ENCODE measurements at regions not wholly inside any gene's neighbourhood (a gene's known extent, or its start where the extent isn't known, plus 50 kb on each side); places are given as distances from the start of the nearest gene placed in this dataset.

DNA sequence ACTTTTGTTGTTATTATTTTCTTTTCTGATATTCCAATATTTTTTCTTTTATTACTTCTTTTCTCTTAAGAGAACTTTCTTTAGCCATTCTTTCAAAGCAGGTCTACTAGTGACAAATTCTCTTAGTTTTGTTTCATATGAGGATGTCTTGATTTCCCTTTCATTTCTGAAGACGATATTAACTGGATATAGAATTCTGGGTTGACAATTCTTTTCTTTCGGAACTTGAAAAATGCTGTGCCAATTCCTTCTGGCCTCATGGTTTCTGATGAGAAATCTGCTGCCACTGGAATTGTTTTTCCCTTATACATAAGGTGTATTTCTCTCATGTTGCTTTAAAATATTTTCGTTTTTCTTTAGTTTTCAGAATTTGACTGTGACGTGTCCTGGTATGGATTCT, 97.0 kb upstream of the KIF5B start:
- no peak overlapping the region for H3K9ac ChIP-seq (ENCODE audit: low read length)
- H3K27ac ChIP-seq (ENCODE audit: low read depth, low read length) = no peak overlapping the region
- H3K4me3 ChIP-seq (ENCODE audit: low read depth, low read length) = no peak overlapping the region
- H3K4me1 ChIP-seq (ENCODE audit: control insufficient read depth, insufficient read depth, low read length) = peaks cover 8% of the 10 kb centered on the region; the same call in 1 of the 2 replicates
- peaks cover 4% of the 10 kb centered on the region for H3K9me3 ChIP-seq (ENCODE audit: control insufficient read depth, insufficient read depth, low read depth, low read length)
- H3K36me3 ChIP-seq (ENCODE audit: control insufficient read depth, insufficient read depth, low read length) = no peaks in the 10 kb centered on the region
- H3K27me3 ChIP-seq (ENCODE audit: control insufficient read depth, insufficient read depth, low read length) = no peaks in the 10 kb centered on the region

DNA sequence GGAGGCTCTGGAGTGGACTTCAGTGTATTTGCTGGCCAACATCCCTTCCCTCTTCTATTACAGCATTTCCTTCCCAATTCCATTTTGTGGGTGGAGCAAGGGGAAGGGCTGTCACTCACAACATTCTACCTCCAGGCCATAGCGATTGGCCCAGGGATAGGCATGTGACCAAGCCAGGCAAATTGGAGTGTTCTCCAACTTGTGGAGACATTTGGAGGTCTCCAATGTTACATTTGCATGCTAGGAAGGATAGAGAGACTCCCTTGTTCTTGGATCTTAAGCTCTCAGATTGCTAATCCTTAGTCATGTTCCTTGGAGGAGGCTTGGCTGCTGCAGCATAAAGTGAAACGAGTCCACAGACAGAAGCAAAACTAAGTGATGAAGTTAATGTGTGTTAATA, 95.6 kb upstream of the KIF5B start:
- H3K9ac ChIP-seq (ENCODE audit: low read length) = no peak overlapping the region
- no peaks in the 10 kb centered on the region for H3K27me3 ChIP-seq (ENCODE audit: control insufficient read depth, insufficient read depth, low read length)
- H3K4me1 ChIP-seq (ENCODE audit: control insufficient read depth, insufficient read depth, low read length) = peaks cover 8% of the 10 kb centered on the region; the same call in 1 of the 2 replicates
- peaks cover 4% of the 10 kb centered on the region for H3K9me3 ChIP-seq (ENCODE audit: control insufficient read depth, insufficient read depth, low read depth, low read length)
- H3K36me3 ChIP-seq (ENCODE audit: control insufficient read depth, insufficient read depth, low read length) = no peaks in the 10 kb centered on the region
- H3K27ac ChIP-seq (ENCODE audit: low read depth, low read length) = no peak overlapping the region
- no peak overlapping the region for H3K4me3 ChIP-seq (ENCODE audit: low read depth, low read length)

DNA sequence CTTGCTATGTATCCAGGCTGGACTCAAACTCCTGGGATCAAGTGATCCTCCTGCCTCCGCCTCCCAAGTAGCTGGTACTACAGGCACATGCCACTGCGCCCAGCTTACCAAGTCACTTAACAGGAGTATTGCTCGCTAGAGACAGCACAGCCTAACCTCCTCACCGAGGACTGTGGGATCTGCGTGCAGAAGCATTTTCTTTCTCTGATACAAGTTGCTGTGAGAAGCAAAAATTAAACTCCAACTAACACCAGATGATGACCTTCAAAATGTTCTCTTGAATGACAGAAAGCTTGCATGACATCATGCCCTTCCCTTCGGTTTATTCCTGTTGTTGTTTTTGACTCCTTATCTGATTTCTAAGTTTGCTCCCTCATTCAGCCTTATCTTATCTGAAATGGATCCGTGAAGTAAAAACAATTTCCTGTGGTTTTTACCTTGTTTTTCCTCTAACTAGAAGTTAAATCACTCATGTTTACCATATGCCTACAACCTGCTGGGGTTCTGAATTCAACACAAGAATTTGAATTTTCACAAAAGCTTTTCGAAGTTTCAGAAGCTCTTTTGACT, 94.4 kb upstream of the KIF5B start:
- Histone ChIP-seq H3K9me3 (ENCODE audit: control insufficient read depth, insufficient read depth, low read depth, low read length) (peaks cover 4% of the 10 kb centered on the region), H3K4me1 (ENCODE audit: control insufficient read depth, insufficient read depth, low read length) (peaks cover 8% of the 10 kb centered on the region; the same call in 1 of the 2 replicates), H3K9ac (ENCODE audit: low read length) (no peak overlapping the region), H3K4me3 (ENCODE audit: low read depth, low read length) (no peak overlapping the region), H3K36me3 (ENCODE audit: control insufficient read depth, insufficient read depth, low read length) (no peaks in the 10 kb centered on the region), H3K27me3 (ENCODE audit: control insufficient read depth, insufficient read depth, low read length) (no peaks in the 10 kb centered on the region), H3K27ac (ENCODE audit: low read depth, low read length) (no peak overlapping the region)

DNA sequence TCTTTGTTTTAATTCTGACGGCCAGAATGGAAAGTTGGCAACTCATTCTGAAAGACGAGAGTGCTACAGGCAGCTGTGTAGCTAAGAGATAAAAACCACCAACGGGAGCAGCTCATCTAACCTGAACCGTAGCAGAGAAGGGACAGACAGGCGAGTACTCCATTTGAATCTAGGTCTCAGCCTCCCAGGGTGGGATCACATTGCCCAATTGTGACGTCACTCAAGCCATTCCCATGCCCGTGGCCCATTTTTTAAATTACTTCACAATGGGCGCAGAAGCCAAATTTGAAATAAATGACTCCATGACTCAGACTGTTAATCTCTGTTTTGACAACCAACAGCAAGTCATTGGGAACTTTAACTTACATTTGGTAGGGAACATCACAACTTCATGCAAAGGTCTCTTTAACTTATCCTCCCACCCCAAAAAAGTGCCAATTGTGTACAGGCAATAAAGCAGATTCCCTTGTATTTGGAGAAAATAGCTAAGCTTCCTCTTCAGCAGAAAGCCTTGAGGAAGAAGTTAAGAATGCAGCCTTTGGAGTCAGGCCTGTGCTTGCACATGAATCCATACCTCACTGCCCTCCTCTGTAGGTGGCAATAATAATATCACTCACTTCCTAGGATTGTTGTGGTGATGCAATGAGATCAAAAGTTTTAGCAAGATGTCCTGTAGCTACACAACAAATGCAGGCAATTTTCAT, 93.2 kb upstream of the KIF5B start:
- H3K36me3 ChIP-seq (ENCODE audit: control insufficient read depth, insufficient read depth, low read length) = no peaks in the 10 kb centered on the region
- H3K9ac ChIP-seq (ENCODE audit: low read length) = no peak overlapping the region
- no peak overlapping the region for H3K4me3 ChIP-seq (ENCODE audit: low read depth, low read length)
- H3K27me3 ChIP-seq (ENCODE audit: control insufficient read depth, insufficient read depth, low read length) = no peaks in the 10 kb centered on the region
- H3K27ac ChIP-seq (ENCODE audit: low read depth, low read length) = no peak overlapping the region
- H3K9me3 ChIP-seq (ENCODE audit: control insufficient read depth, insufficient read depth, low read depth, low read length) = peaks cover 4% of the 10 kb centered on the region
- H3K4me1 ChIP-seq (ENCODE audit: control insufficient read depth, insufficient read depth, low read length) = peaks cover 8% of the 10 kb centered on the region; the same call in 1 of the 2 replicates

DNA sequence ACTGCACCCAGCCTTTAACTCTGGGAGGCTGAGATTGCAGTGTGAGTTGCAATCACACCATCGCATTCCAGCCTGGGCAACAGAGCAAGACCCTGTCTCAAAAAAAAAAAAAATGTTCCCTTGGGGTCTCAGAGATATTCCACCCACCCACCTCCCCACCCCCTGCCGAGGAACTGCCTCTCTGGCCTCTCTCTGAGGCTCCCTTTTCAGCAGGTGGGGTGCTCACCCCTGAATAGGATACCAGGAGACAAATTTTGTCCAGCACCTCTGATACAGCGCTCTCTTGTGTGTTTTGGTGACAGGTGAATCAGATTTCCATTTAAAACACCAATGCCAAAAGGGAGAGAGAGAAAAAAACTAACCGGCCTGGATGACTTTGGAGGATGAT, 92.6 kb upstream of the KIF5B start:
- Histone ChIP-seq H3K4me1 (ENCODE audit: control insufficient read depth, insufficient read depth, low read length) (peaks cover 8% of the 10 kb centered on the region; the same call in 1 of the 2 replicates), H3K9me3 (ENCODE audit: control insufficient read depth, insufficient read depth, low read depth, low read length) (peaks cover 4% of the 10 kb centered on the region), H3K36me3 (ENCODE audit: control insufficient read depth, insufficient read depth, low read length) (no peaks in the 10 kb centered on the region), H3K27ac (ENCODE audit: low read depth, low read length) (no peak overlapping the region), H3K9ac (ENCODE audit: low read length) (no peak overlapping the region), H3K4me3 (ENCODE audit: low read depth, low read length) (no peak overlapping the region), H3K27me3 (ENCODE audit: control insufficient read depth, insufficient read depth, low read length) (no peaks in the 10 kb centered on the region)

DNA sequence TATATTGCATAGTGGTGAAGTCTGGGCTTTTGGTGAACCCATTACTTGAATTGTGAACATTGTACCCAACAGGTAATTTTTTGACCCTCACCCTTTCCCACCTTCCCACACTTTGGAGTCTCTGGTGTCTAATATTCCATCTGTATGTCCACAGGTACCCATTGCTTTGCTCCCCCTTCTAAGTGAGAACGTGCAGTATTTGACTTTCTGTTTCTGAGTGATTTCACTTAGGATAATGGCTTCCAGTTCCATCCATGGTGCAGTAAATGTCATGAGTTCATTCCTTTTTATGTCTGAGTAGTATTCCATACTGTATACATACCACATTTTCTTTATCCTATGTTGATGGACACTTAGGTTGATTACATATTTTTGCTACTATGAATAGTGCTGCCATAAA, 91.5 kb upstream of the KIF5B start:
- H3K4me1 ChIP-seq (ENCODE audit: control insufficient read depth, insufficient read depth, low read length) = peaks cover 8% of the 10 kb centered on the region; the same call in 1 of the 2 replicates

DNA sequence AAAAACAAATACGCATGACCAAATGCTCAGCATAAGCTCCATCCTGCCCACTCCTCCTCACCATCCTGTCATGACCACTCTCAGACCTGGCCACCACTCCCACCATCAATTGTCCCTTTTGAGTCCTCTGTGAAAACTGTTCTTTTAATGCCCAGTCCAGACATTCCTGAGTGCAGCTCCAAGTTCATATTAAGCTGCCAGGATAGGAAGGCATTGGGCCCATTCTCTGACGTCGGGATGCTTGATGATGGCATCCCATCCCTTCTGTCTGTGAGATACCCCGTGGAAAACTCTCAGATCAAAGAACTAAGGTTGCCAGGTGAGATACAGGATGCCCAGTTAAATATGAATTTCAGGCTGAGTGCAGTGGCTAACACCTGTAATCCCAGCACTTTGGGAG, 89.9 kb upstream of the KIF5B start:
- H3K9me3 ChIP-seq (ENCODE audit: control insufficient read depth, insufficient read depth, low read depth, low read length) = no peaks in the 10 kb centered on the region
- no peaks in the 10 kb centered on the region for H3K27me3 ChIP-seq (ENCODE audit: control insufficient read depth, insufficient read depth, low read length)
- peaks cover 11% of the 10 kb centered on the region; the same call in 1 of the 2 replicates for H3K4me1 ChIP-seq (ENCODE audit: control insufficient read depth, insufficient read depth, low read length)
- H3K4me3 ChIP-seq (ENCODE audit: low read depth, low read length) = no peak overlapping the region
- no peak overlapping the region for H3K9ac ChIP-seq (ENCODE audit: low read length)
- H3K27ac ChIP-seq (ENCODE audit: low read depth, low read length) = no peak overlapping the region
- no peaks in the 10 kb centered on the region for H3K36me3 ChIP-seq (ENCODE audit: control insufficient read depth, insufficient read depth, low read length)

More for the DNA sequence above, 91.5 kb upstream of the KIF5B start:
- H3K27me3 ChIP-seq (ENCODE audit: control insufficient read depth, insufficient read depth, low read length) = no peaks in the 10 kb centered on the region
- H3K9ac ChIP-seq (ENCODE audit: low read length) = no peak overlapping the region
- H3K9me3 ChIP-seq (ENCODE audit: control insufficient read depth, insufficient read depth, low read depth, low read length) = peaks cover 2% of the 10 kb centered on the region
- H3K27ac ChIP-seq (ENCODE audit: low read depth, low read length) = no peak overlapping the region
- no peak overlapping the region for H3K4me3 ChIP-seq (ENCODE audit: low read depth, low read length)
- H3K36me3 ChIP-seq (ENCODE audit: control insufficient read depth, insufficient read depth, low read length) = no peaks in the 10 kb centered on the region

DNA sequence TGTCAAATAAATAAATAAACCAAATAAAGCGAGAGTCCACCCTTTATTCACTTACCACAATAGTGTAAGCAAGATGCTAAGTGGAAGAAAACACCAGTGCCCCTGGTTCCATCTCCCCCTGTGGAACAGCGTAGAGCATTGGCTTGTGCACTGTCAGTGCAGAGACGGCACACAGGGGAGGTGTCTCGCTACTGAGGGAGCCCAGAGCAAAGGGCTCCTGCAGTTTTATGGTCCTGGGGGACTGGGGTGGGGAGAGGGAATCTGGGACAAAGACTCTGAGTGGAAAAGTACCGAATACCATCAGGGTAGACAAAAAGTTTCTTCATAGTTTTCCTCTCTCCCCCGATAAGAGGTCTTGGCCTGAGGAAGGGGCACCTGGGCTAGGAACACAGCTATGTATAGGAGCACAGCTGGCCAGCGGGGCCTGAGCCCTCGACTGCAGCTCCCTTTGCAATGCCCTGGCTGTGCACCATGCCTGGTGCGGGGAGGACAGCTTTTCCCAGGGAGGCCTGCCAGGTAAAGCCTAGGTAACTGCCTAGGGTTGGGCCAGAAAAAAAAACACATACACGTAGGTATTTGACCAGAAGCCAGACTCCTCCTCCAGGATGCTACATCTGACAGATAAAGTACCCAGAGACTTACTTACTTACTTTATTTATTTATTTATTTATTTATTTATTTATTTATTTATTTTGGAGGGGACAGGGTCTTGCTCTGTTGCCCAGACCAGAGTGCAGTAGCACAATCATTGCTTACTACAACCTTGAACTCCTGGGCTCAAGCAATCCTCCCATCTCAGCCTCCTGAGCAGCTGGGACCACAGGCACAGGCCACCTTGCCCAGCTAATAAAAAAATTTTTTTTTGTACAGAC, 88.8 kb upstream of the KIF5B start:
- Histone ChIP-seq H3K9me3 (ENCODE audit: control insufficient read depth, insufficient read depth, low read depth, low read length) (no peaks in the 10 kb centered on the region; the same call in 1 of the 2 replicates), H3K36me3 (ENCODE audit: control insufficient read depth, insufficient read depth, low read length) (no peaks in the 10 kb centered on the region), H3K9ac (ENCODE audit: low read length) (no peak overlapping the region), H3K4me3 (ENCODE audit: low read depth, low read length) (no peak overlapping the region), H3K27ac (ENCODE audit: low read depth, low read length) (no peak overlapping the region), H3K27me3 (ENCODE audit: control insufficient read depth, insufficient read depth, low read length) (no peaks in the 10 kb centered on the region), H3K4me1 (ENCODE audit: control insufficient read depth, insufficient read depth, low read length) (peaks cover 22% of the 10 kb centered on the region)

DNA sequence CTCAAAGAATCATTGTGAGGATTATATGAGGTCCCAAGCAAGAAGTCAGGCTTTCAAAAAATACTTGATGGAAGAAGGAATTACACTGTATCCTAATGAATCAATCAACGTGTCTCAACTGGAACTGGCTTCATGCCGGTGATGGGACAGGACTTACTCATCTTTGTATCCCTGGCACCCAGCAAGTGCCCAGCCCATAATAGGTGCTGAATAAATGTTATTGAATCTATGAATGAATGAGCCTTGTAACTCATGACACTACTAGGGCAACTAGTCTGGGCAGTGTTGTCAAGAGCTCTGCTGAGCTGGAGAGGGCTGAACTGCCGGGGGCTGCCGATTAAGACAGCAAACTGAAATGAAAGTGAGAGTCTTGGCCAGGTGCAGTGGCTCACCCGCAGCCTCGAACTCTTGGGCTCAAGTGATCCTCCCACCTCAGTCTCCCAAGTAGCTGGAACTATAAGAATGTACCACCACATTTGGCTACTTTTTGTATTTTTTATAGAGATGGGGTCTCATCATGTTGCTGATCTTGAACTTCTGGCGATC, 87.2 kb upstream of the KIF5B start:
- no peak overlapping the region for H3K27ac ChIP-seq (ENCODE audit: low read depth, low read length)
- H3K9me3 ChIP-seq (ENCODE audit: control insufficient read depth, insufficient read depth, low read depth, low read length) = no peaks in the 10 kb centered on the region; the same call in 1 of the 2 replicates

DNA sequence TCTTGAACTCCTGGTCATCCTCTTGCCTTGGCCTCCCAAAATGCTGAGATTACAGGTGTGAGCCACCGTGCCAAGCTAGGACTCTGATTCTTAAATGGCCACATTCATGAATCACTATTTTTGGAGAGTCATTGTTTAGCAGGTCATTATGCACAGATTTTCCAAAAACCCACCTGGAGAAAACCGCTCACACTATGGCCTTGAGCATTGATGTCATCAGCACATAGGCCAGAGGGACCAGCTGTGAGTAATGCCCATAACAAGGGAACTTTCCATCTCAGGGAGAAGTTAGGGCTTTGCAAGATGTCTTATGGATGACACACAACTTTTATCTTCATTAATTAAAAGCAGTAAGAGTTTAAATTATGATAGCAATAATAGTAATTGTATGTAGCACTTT, 86.4 kb upstream of the KIF5B start:
- Histone ChIP-seq H3K9me3 (ENCODE audit: control insufficient read depth, insufficient read depth, low read depth, low read length) (peaks cover 1% of the 10 kb centered on the region; the same call in 1 of the 2 replicates), H3K4me3 (ENCODE audit: low read depth, low read length) (no peak overlapping the region), H3K27me3 (ENCODE audit: control insufficient read depth, insufficient read depth, low read length) (no peaks in the 10 kb centered on the region), H3K36me3 (ENCODE audit: control insufficient read depth, insufficient read depth, low read length) (no peaks in the 10 kb centered on the region), H3K27ac (ENCODE audit: low read depth, low read length) (no peak overlapping the region), H3K9ac (ENCODE audit: low read length) (no peak overlapping the region), H3K4me1 (ENCODE audit: control insufficient read depth, insufficient read depth, low read length) (peaks cover 32% of the 10 kb centered on the region)

More for the DNA sequence above, 87.2 kb upstream of the KIF5B start:
- peaks cover 28% of the 10 kb centered on the region for H3K4me1 ChIP-seq (ENCODE audit: control insufficient read depth, insufficient read depth, low read length)
- no peak overlapping the region for H3K9ac ChIP-seq (ENCODE audit: low read length)
- no peak overlapping the region for H3K4me3 ChIP-seq (ENCODE audit: low read depth, low read length)
- H3K27me3 ChIP-seq (ENCODE audit: control insufficient read depth, insufficient read depth, low read length) = no peaks in the 10 kb centered on the region
- no peaks in the 10 kb centered on the region for H3K36me3 ChIP-seq (ENCODE audit: control insufficient read depth, insufficient read depth, low read length)

All from HUES6 (cell line).